ENCODE measurements at regions not wholly inside any gene's neighbourhood (a gene's known extent, or its start where the extent isn't known, plus 50 kb on each side); places are given as distances from the start of the nearest gene placed in this dataset.

DNA sequence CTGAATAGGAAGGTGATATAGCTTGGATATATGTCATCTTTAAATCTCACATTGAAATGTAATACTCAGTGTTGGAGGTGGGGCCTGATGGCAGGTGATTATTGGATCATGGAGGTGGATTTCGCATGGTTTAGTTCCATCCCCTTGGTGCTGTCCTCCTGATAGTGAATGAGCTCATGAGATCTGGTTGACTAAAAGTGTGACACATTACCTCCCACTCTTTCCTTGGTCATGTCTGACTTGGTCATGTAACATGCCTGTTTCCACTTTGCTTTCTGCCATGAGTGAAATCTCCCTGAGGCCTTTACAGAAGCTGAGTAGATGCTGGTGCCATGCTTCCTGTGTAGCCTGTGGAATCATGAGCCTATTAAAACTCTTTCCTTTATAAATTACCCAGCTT is 664.5 kb upstream of the NR5A2 start:
- no peak overlapping the region for H3K27ac ChIP-seq
- TF ChIP-seq, protein P1, sequence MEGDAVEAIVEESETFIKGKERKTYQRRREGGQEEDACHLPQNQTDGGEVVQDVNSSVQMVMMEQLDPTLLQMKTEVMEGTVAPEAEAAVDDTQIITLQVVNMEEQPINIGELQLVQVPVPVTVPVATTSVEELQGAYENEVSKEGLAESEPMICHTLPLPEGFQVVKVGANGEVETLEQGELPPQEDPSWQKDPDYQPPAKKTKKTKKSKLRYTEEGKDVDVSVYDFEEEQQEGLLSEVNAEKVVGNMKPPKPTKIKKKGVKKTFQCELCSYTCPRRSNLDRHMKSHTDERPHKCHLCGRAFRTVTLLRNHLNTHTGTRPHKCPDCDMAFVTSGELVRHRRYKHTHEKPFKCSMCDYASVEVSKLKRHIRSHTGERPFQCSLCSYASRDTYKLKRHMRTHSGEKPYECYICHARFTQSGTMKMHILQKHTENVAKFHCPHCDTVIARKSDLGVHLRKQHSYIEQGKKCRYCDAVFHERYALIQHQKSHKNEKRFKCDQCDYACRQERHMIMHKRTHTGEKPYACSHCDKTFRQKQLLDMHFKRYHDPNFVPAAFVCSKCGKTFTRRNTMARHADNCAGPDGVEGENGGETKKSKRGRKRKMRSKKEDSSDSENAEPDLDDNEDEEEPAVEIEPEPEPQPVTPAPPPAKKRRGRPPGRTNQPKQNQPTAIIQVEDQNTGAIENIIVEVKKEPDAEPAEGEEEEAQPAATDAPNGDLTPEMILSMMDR (conservative IDR thresholded peaks at IDR 0.05): no peak

DNA sequence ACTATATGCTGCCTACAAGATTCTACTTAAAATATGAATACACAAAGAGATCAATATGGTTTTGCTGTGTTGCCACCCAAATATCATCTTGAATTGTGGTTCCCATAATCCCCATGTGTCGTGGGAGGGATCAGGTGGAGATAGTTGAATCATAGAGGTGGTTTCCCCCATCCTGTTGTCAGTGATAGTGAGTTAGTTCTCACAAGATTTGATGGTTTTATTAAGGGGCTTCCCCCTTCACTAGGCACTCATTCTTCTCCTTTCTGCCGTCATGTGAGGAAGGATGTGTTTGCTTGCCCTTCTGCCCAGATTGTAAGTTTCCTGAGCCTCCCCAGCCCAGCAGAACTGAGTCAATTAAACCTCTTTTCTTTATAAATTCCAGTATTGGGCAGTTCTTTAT is 654.4 kb upstream of the NR5A2 start:
- no peak overlapping the region for H3K27ac ChIP-seq
- TF ChIP-seq, protein P1 (conservative IDR thresholded peaks at IDR 0.05): no peak

DNA sequence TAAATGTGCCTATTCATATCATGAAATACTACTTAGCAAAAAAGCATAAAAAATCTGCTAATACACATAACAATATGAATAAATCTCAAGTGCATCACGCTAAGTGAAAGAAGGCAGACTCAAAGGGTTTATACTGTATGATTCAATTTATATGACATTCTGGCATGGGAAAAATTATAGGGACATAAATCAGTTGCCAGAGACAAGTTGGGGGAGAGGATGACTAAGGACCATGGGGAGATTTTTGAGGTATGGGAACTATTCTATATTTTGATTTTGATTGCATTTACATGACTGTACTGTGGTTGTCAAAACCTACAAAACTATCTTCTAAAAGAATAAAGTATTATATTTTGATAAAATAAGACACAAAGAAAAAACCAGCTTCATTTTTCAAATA is 650.3 kb upstream of the NR5A2 start:
- no peak overlapping the region for H3K27ac ChIP-seq
- TF ChIP-seq, protein P1 (conservative IDR thresholded peaks at IDR 0.05): no peak

DNA sequence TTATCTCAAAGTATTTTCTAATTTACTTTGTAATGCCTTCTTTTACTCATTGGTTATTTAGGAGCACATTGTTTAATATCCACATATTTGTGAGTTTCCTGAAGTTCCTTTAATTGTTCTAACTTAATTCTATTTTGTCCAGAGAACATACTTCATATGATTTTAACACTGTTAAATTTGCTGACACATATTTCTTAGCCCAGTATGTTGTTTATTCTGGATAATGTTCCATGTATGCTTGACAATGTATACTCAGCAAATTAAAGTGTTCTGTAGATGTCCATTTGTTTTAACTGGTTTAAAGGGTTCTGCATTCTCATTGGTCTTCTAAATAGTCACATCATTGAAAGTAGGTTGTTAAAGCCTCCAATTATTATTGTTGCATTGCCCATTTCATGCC is 643.7 kb upstream of the NR5A2 start:
- TF ChIP-seq, protein P1 (conservative IDR thresholded peaks at IDR 0.05): no peak
- no peak overlapping the region for H3K27ac ChIP-seq

DNA sequence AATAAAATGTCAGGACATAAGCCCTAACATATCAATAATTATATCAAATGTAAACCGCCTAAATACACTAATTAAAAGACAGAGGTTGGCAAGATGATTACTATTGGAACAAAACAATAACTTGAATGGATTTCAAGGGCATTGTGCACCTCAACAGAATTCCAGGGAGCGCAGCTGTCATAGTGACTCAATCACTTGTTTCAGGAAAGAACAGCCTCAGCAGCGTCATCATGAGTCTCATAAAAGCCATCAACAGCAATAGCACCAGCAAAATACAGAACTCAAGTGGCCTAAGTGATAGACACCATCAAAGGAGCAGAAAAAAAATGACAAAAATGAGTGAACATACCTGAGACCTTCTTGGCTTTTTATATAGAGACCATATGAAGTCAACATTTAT is 632.7 kb upstream of the NR5A2 start:
- TF ChIP-seq, protein P1 (conservative IDR thresholded peaks at IDR 0.05): no peak
- no peak overlapping the region for H3K27ac ChIP-seq

DNA sequence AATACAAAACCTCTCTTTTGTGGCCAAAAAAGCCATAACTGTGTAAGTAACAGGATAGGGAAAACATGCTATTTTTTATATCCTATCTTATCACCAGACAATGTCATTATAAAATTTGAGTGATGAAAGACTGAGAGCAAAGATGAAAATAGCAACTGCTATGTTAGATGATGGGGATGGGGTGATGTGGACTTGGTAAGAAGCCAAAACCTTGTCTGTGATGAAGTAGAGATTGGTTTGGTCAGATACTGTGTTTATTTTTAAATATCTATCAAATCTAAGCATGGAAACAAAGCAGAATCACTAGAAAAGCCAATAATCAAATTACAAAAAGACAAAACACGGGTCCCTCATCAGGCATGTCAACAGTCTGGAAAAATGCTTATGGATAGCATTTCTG is 631.1 kb upstream of the NR5A2 start:
- no peak overlapping the region for H3K27ac ChIP-seq

DNA sequence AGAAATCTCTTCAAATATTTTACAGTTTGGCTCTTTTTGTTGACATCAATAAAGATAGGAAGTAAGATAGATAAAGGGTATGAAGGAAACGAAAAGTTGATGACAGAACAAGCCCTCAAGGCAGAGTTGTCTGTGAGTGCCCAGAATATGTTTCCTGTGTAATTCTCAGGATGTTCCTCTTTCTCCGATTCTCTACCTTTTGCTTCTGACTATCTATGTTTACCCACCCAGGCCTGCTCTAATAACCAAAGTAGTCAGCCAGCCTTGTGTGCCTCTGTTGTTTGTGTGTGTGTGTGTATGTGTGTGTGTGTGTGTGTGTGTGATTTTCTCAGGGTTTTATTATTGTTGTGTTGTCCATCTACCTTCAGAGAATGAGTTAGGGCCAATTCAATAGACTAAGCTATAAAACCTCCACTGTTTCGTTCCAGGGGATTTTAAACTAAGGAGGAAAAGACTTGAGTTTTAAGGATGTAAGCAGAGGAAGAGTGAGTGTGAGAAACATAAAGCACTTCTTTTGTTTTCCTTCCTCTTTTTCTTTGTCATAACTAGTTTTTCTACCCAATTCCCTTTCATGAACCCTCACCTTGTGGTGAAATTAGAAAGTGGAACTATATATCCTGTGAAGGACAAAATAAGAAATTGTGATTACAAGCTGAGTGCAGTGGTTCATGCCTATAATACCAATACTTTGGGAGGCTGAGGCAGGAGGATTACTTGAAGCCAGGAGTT is 627.4 kb upstream of the NR5A2 start:
- no peak overlapping the region for H3K27ac ChIP-seq
- TF ChIP-seq, protein P1 (conservative IDR thresholded peaks at IDR 0.05): no peak

More for the DNA sequence above, 631.1 kb upstream of the NR5A2 start:
- TF ChIP-seq, protein P1 (conservative IDR thresholded peaks at IDR 0.05): no peak

Data from VCaP (cell line).